ENCODE measurements at regions not wholly inside any gene's neighbourhood (a gene's known extent, or its start where the extent isn't known, plus 50 kb on each side); places are given as distances from the start of the nearest gene placed in this dataset.
"Not testable (repeated sequence)": the region's sequence is repeated elsewhere in the genome, so short reads cannot be mapped to it uniquely, and the experiment has no call there.

GRCh38 chr10:80859279-80859678 lies 321.6 kb downstream of the SH2D4B start:
- DNase-seq (ENCODE audit: low read depth in 2 of 2) = not testable (repeated sequence)

DNA sequence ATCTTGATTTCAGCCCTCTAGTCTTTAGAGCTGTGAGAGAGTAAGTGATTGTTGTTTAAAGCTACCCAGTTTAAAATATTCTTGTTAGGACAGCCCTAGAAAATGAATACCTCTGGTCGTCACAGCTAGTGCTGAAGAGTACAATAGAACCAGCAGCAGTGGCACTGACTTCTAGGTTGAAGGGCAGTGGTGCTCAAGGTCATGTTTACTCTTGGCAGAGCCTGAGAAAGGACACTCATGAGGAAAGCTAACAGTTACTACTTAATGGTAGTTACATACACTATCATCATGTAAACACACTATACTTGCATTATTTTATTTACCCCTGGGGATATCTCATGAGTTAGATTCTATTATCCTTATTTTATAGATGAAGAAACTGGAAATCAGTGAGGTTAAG lies 323.0 kb downstream of the SH2D4B start:
- DNase-seq (ENCODE audit: low read depth in 2 of 2) = no peak

DNA sequence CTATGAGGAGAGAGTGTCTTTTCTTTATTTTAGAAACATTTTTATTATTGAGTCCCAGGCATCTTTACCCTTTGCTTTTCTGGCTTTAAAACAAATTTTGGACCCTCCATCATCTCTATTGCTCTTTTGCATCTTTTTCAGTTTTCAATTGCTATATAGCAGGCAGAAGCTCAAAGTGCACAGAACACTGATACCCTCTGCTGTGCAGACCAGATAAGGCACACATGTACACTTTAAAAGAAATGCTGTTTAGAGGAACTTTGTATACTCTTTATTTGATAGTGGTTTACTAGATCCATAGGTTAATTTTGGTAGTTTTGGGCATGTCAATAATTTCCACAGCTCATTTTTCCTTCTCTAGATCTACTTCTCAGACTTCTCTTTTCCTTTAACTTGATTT lies 324.2 kb downstream of the SH2D4B start:
- no peak for DNase-seq (ENCODE audit: low read depth in 2 of 2)

DNA sequence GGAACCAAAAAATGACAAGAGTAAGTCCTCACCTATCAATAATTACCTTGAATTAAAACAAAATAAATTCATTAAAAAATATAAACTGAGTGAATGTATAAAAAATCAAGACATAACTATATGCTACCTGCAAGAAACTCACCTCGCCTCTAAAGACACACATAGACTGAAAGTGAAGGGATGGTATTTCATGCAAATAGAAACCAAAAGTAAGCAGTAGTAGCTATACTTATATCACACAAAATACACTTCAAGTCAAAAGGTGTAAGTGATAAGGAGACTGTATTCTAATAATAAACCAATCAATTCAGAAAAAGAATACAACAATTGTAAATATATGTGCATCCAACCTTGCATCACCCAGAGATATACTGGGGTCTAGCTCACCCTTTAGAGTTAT lies 332.6 kb downstream of the SH2D4B start:
- DNase-seq (ENCODE audit: low read depth in 2 of 2) = no peak

GRCh38 chr10:80871083-80871482 lies 333.4 kb downstream of the SH2D4B start:
- no peak for DNase-seq (ENCODE audit: low read depth in 2 of 2)

DNA sequence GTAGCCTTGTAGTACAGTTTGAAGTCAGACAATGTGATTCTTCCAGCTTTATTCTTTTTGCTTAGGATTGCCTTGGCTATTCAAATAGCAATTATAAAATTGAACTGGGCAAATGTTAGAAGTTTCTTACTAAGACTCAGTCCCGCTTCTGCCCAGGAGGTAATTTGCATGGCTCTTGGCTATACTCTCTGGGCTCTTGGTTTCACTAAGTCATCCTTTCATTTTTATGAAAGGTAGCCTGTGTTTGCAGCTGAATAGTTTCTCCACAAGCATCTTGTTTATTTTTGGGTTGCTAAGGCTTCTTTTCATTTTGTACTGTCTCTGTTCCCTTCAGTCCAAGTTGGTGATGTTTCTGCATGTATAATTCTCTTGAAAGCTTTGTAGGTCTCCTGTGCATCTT lies 340.6 kb downstream of the SH2D4B start:
- no peak for DNase-seq (ENCODE audit: low read depth in 2 of 2)

DNA sequence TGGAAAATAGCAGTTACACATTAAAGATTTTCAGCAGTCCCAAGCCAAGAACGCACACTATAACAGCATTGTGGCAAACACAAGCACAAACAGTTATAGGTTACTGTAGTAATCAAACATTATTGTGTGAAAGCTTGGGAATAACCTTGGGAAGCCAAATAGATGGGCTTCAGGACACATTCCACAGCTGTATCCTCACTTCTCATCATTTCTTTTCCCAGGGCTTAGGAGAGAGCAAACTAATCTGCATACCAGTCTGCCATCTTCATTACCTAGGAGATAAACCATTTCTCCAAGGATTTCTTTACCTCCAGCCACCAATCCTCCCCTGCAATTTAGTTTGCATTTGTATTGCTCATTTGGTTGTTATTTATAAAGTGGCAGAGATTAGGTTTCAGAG lies 352.4 kb downstream of the SH2D4B start:
- no peak for DNase-seq (ENCODE audit: low read depth in 2 of 2)

DNA sequence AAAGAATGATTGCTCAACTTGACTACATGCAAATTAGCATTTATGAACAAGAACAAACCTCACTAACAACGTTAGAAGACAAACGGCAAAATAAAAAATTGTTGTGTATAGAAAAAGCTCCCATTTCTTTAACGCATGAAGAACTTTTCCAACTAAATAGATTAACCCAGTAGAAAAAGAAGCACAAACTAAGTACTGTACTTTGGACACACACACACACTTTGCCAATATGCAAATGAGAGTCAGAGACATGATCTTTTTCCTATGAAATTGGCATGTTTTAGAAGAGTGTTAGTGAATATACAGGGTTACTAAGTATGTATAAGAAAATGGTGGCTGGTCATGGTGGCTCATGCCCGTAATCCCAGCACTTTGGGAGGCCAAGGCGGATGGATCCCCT lies 355.6 kb downstream of the SH2D4B start:
- DNase-seq (ENCODE audit: low read depth in 2 of 2) = no peak

DNA sequence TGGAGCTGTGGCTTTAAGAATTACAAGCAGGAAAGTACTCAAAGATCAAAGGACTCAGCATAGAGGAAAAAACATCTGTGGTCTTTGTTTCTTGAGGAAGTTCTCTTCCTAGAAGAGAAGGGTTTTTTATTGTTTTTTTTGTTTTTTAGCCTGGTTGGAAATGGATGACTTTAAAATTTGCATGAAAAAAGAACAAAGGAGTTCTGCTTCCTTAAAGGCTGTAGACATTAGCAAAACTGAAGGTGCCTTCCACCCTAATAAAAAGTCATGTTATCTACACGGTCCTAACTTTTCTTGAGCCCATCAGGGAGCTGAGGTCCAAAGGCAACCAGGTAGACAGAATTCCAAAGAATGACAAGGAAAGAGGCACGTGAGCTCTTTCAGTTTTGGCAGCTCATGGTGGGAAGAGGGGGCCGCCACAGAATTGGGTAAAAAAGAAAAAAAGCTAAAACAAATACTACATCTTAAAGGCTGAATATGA lies 356.6 kb downstream of the SH2D4B start:
- no peak for DNase-seq (ENCODE audit: low read depth in 2 of 2)

- DNase-seq (ENCODE audit: low read depth in 2 of 2) = no peak
These were observed 357.2 kb downstream of the SH2D4B start for GRCh38 chr10:80894797-80895467.

GRCh38 chr10:80896076-80896475 lies 358.4 kb downstream of the SH2D4B start:
- no peak for DNase-seq (ENCODE audit: low read depth in 2 of 2)

GRCh38 chr10:80896959-80897358 lies 359.3 kb downstream of the SH2D4B start:
- no peak for DNase-seq (ENCODE audit: low read depth in 2 of 2)

DNA sequence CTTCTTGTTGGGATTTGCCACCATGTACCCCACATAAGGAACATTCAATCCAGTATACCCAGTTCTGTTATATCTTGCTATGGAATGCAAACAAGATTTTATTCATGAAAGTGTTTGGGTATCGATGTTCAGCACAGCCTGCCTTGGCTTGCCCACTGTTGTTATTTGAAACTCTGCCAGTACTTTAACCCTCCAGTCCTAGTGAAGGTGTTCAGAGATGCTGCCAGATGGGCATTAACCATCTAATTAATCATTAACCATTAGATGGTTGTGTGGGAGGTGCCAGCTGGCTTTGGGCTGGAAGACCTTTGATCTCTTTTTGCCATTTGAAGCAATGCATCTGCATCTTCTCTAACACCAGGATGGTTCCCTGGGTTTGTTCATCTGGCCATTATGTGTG lies 363.0 kb downstream of the SH2D4B start:
- DNase-seq (ENCODE audit: low read depth in 2 of 2) = no peak

DNA sequence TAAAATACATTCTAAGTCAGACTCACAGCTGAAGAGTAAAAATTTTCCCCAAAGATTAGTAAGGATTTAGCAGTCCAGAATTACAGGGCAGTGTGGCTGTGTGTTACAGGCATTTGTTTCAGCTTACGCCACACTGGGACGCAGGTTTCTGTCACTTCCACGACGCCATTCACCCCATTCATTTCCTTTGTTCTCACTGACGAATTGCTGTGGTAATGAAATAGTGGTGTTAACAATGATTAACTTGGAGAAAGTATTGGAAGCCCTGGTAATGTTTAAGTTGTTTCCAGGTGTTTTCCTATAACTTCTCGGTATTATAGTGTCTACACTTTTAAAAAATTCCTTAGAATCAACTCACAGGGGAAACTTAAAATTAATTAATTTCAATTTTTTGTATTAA lies 370.9 kb downstream of the SH2D4B start:
- no peak for DNase-seq (ENCODE audit: low read depth in 2 of 2)

DNA sequence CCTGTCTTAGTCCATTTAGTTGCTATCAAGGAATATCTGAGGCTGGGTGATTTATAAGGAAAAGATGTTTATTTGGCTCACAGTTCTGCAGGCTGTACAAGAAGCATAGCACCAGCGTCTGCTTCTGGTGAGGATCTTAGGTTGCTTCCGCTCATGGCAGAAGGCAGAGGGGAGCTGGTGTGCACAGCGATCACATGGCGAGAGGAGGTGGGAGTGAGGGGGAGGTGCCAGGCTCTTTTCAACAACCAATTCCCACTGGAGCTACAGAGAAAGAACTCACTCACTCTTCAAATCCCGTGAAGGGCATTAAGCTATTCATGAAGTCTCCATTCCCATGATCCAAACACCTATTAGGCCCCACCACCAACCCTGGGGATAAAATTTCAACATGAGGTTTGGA lies 371.6 kb downstream of the SH2D4B start:
- DNase-seq (ENCODE audit: low read depth in 2 of 2) = no peak

DNA sequence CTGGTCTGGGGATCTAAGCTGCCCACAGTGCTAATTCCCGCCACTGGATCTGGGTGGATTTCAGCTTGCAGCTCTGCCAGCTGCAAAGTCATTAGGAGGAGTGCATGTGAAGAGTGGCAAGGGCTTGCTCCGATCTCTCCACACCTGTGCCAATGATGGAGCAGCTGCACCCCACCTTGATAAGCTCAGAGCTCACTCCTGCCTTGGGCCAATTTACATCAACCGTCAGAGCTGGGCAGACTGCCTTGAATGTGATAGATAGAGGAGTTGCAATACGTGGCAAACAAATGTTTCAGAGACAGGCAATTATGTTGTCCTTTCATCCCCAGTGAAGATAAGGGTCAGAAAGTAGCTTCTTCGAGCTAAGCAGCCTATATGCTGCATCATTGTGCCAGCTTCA lies 379.9 kb downstream of the SH2D4B start:
- DNase-seq (ENCODE audit: low read depth in 2 of 2) = no peak

GRCh38 chr10:80921032-80921431 lies 383.3 kb downstream of the SH2D4B start:
- no peak for DNase-seq (ENCODE audit: low read depth in 2 of 2)

DNA sequence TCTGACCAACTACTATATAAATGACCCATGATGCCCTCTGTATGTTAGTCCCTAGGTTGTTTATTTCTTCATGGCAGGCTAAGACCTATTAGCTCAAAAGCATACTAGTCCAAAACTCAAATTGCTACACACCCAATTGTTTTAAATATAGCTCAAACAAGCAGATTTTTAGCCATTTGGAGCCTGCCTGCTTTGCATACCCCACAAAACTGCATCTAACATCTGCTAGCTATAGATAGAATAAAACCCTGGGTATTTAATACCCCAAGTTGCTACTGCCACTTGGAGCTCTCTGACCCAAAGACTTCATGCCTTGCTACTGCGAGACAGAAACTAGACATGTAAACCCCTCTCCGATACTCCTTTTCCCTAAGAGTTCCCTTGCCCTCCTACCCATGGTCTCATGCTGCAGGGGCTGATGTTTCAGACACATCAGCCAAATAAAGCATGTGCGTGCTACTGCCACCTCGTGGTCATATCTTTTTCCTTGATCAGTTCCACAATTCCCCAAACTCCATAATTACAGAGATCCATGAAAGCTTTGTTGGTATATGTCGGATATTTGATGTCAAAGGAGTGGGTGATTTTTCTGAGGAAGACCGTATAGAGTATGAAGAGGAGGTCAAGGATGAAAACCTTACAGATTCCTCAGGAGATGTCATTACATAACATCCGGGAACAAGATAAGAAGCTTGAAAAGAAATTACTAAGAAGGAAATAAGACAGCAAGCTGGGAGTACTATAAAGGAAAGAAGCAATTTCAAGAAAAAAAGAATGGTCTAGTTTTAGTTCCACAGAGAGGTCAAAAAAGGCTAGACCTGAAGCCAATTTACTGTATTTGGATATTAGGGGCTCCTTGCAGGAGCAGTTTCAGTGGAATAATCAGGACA lies 386.6 kb downstream of the SH2D4B start:
- DNase-seq (ENCODE audit: low read depth in 2 of 2) = peak; percentile 7 to 8

GRCh38 chr10:80927419-80928078 lies 389.8 kb downstream of the SH2D4B start:
- DNase-seq (ENCODE audit: low read depth in 2 of 2) = no peak

DNA sequence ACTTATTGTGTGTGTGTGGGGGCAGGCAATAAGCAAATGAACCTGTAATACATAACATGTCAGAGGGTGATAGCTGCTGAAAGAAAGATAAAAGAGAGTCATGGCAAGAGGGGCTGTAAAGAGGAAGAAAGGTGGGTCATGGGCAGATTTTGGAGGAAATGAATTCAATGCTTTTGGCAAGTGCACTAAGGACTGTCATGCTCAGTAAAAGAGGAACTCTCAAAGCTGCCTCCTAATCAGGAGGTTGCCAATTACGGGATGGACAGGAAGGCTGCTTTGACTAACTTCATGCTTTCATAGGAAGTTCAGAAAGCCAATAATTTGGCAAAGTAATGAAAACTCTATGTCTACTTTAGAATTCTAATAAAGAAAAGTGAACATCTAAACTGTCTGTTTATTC lies 401.2 kb downstream of the SH2D4B start:
- no peak for DNase-seq (ENCODE audit: low read depth in 2 of 2)

- no peak for DNase-seq (ENCODE audit: low read depth in 2 of 2)
These were observed 407.7 kb downstream of the SH2D4B start for GRCh38 chr10:80945264-80945880.

GRCh38 chr10:80946073-80946472 lies 408.4 kb downstream of the SH2D4B start:
- DNase-seq (ENCODE audit: low read depth in 2 of 2) = no peak
